ENCODE measurements at regions not wholly inside any gene's neighbourhood (a gene's known extent, or its start where the extent isn't known, plus 50 kb on each side); places are given as distances from the start of the nearest gene placed in this dataset.

GRCh38 chr1:232292239-232292638 is 337.7 kb downstream of the SIPA1L2 start:
- ChIA-PET CTCF (no interaction called here), POLR2A (no interaction called here)
- Mint-ChIP-seq H3K36me3 (ENCODE audit: insufficient read depth, unreplicated experiment) (no peaks in the 10 kb centered on the region), H3K4me1 (ENCODE audit: low read depth, unreplicated experiment) (no peaks in the 10 kb centered on the region), H3K27ac (ENCODE audit: unreplicated experiment) (no peak overlapping the region), H3K9me3 (ENCODE audit: unreplicated experiment) (no peaks in the 10 kb centered on the region), H3K4me3 (ENCODE audit: unreplicated experiment) (no peak overlapping the region), H3K27me3 (ENCODE audit: insufficient read depth, unreplicated experiment) (no peaks in the 10 kb centered on the region)
- Histone ChIP-seq H3K9me3 (no peaks in the 10 kb centered on the region), H3K27me3 (replicated peaks; ENCODE audit: control insufficient read depth, insufficient read depth, low read length) (no peaks in the 10 kb centered on the region), H3K4me1 (no peaks in the 10 kb centered on the region), H3K36me3 (ENCODE audit: control insufficient read depth, insufficient read depth, low read length) (no peaks in the 10 kb centered on the region), H3K4me3 (ENCODE audit: low read depth, low read length) (no peak overlapping the region)
- intact Hi-C loops (cut with micrococcal nuclease; ENCODE audit: unreplicated experiment), result no loop called here
- BruUV-seq (replicated peaks), result no TSS peak
- TF ChIP-seq CTCF (IDR thresholded peaks at IDR 0.05; ENCODE audit: insufficient read depth in 1 of 2, low read depth in 1 of 2, low read length in 1 of 2, severe bottlenecking in 1 of 2, unreplicated experiment in 1 of 2), result no peak
- no peak for DNase-seq

- CTCF ChIA-PET, result no interaction called here
- H3K4me3 Mint-ChIP-seq (ENCODE audit: unreplicated experiment), result no peak overlapping the region
Measured at GRCh38 chr1:232291681-232292080, 338.3 kb downstream of the SIPA1L2 start.

GRCh38 chr1:232291261-232291660 is 338.7 kb downstream of the SIPA1L2 start:
- Mint-ChIP-seq H3K9me3 (ENCODE audit: unreplicated experiment) (no peaks in the 10 kb centered on the region), H3K27ac (ENCODE audit: unreplicated experiment) (no peak overlapping the region), H3K4me3 (ENCODE audit: unreplicated experiment) (no peak overlapping the region), H3K27me3 (ENCODE audit: insufficient read depth, unreplicated experiment) (no peaks in the 10 kb centered on the region), H3K4me1 (ENCODE audit: low read depth, unreplicated experiment) (no peaks in the 10 kb centered on the region), H3K36me3 (ENCODE audit: insufficient read depth, unreplicated experiment) (no peaks in the 10 kb centered on the region)
- Histone ChIP-seq H3K4me1 (no peaks in the 10 kb centered on the region), H3K9me3 (no peaks in the 10 kb centered on the region), H3K27me3 (replicated peaks; ENCODE audit: control insufficient read depth, insufficient read depth, low read length) (no peaks in the 10 kb centered on the region), H3K36me3 (ENCODE audit: control insufficient read depth, insufficient read depth, low read length) (no peaks in the 10 kb centered on the region), H3K4me3 (ENCODE audit: low read depth, low read length) (no peak overlapping the region)
- TF ChIP-seq CTCF (IDR thresholded peaks at IDR 0.05; ENCODE audit: insufficient read depth in 1 of 2, low read depth in 1 of 2, low read length in 1 of 2, severe bottlenecking in 1 of 2, unreplicated experiment in 1 of 2), result no peak
- BruUV-seq (replicated peaks), result no TSS peak
- CTCF ChIA-PET, result no interaction called here
- intact Hi-C loops (cut with micrococcal nuclease; ENCODE audit: unreplicated experiment), result no loop called here
- POLR2A ChIA-PET, result no interaction called here
- no peak for DNase-seq

More at GRCh38 chr1:232291681-232292080, 338.3 kb downstream of the SIPA1L2 start:
- no peak overlapping the region for H3K4me3 ChIP-seq (ENCODE audit: low read depth, low read length)
- POLR2A ChIA-PET, result no interaction called here
- H3K9me3 ChIP-seq, result no peaks in the 10 kb centered on the region
- Mint-ChIP-seq H3K4me1 (ENCODE audit: low read depth, unreplicated experiment) (no peaks in the 10 kb centered on the region), H3K27me3 (ENCODE audit: insufficient read depth, unreplicated experiment) (no peaks in the 10 kb centered on the region), H3K36me3 (ENCODE audit: insufficient read depth, unreplicated experiment) (no peaks in the 10 kb centered on the region), H3K27ac (ENCODE audit: unreplicated experiment) (no peak overlapping the region), H3K9me3 (ENCODE audit: unreplicated experiment) (no peaks in the 10 kb centered on the region)
- no peaks in the 10 kb centered on the region for H3K4me1 ChIP-seq
- DNase-seq, result no peak
- H3K27me3 ChIP-seq (replicated peaks; ENCODE audit: control insufficient read depth, insufficient read depth, low read length), result no peaks in the 10 kb centered on the region
- no TSS peak for BruUV-seq (replicated peaks)
- intact Hi-C loops (cut with micrococcal nuclease; ENCODE audit: unreplicated experiment), result no loop called here
- no peaks in the 10 kb centered on the region for H3K36me3 ChIP-seq (ENCODE audit: control insufficient read depth, insufficient read depth, low read length)
- no peak for TF ChIP-seq CTCF (IDR thresholded peaks at IDR 0.05; ENCODE audit: insufficient read depth in 1 of 2, low read depth in 1 of 2, low read length in 1 of 2, severe bottlenecking in 1 of 2, unreplicated experiment in 1 of 2)
